Activated T-helper 2 cell treated with anti-CD3 and anti-CD28 coated beads, Interferon-gamma antibody, Interleukin-2, Interleukin-4, amounts not matched to agents 10 μg/mL and 5 μg/mL and 100 μg/mL, durations not matched to agents 14 hours and 24 hours and 36 hours (primary cell): ENCODE measurements at regions not wholly inside any gene's neighbourhood (a gene's known extent, or its start where the extent isn't known, plus 50 kb on each side); places are given as distances from the start of the nearest gene placed in this dataset.

Experiments
- DNase-seq: peaks from one replicate; pipeline ENCODE4 v3.0.0; 2021; ENCODE audit warnings: low spot score
- H3K27ac Mint-ChIP-seq: one replicate; pipeline ENCODE4 v1.8.0; 2021; ENCODE audit warnings: mixed read lengths
- H3K27me3 Mint-ChIP-seq: one replicate; pipeline ENCODE4 v1.8.0; 2021; ENCODE audit warnings: low read depth, mixed read lengths
- H3K36me3 Mint-ChIP-seq: one replicate; pipeline ENCODE4 v1.8.0; 2021; ENCODE audit warnings: low read depth, mixed read lengths
- H3K4me1 Mint-ChIP-seq: one replicate; pipeline ENCODE4 v1.8.0; 2021; ENCODE audit warnings: low read depth, mixed read lengths
- H3K4me3 Mint-ChIP-seq: one replicate; pipeline ENCODE4 v1.8.0; 2021; ENCODE audit warnings: low read depth, mild to moderate bottlenecking, moderate library complexity, mixed read lengths
- H3K9me3 Mint-ChIP-seq: one replicate; pipeline ENCODE4 v1.8.0; 2021; ENCODE audit warnings: mixed read lengths
- intact Hi-C: fragments of 100-400 bp; cut with micrococcal nuclease; formaldehyde crosslinking; loops from one replicate; pipeline ENCODE4 v1.15.1; 2023

- intact Hi-C loops = no loop called here
- Mint-ChIP-seq H3K27me3 (no peaks in the 10 kb centered on the region), H3K36me3 (no peaks in the 10 kb centered on the region), H3K9me3 (peaks cover 58% of the 10 kb centered on the region), H3K27ac (no peak overlapping the region), H3K4me1 (no peaks in the 10 kb centered on the region), H3K4me3 (no peak overlapping the region)
- no peak for DNase-seq
Measured at GRCh38 chr16:63069047-63069446, 1032.8 kb upstream of the CDH8 start.

DNA sequence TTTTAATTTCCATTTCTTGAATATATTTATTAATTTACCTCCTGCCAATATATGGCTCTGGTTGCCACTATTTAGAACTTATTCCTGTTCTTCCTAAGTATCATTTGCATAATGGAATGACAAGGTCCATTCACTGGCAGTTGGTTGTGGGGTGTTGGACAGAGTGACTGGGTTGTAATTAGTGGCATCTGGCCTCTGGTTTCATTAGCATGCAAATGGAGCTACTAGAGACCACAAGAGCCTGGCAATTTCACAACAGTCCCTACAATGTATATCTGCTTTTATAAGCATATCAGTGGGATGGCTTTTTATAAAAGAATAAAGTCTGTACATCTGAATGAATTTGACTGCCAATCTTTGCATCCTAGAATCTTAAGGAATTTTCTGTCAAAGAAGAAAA, 1030.9 kb upstream of the CDH8 start:
- no peak overlapping the region for H3K27ac Mint-ChIP-seq
- no peak overlapping the region for H3K4me3 Mint-ChIP-seq
- H3K27me3 Mint-ChIP-seq = no peaks in the 10 kb centered on the region
- DNase-seq = no peak
- intact Hi-C loops = no loop called here
- no peaks in the 10 kb centered on the region for H3K4me1 Mint-ChIP-seq
- no peaks in the 10 kb centered on the region for H3K36me3 Mint-ChIP-seq
- peaks cover 42% of the 10 kb centered on the region for H3K9me3 Mint-ChIP-seq

DNA sequence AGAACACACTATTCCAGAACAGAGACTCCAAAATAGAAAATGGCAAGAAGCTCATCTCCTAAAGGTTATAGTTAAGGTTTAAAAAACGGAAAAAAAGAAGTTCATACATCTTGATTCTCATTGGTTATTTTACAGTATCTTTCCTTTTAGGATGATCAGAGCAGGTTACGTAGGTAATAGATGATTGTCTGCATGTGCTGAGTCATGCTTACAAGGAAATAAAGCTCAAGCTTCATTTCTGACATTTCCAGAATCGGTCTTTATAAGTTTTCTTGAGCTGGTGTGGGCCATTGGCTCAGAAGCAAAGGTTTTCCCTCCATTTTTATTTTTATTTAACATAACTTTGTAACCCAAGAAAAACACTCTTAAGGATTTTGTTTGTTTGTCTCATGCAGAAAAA, 1030.3 kb upstream of the CDH8 start:
- no peaks in the 10 kb centered on the region for H3K4me1 Mint-ChIP-seq
- H3K9me3 Mint-ChIP-seq = peaks cover 36% of the 10 kb centered on the region
- H3K27me3 Mint-ChIP-seq = no peaks in the 10 kb centered on the region
- no peak for DNase-seq
- intact Hi-C loops = no loop called here
- H3K27ac Mint-ChIP-seq = no peak overlapping the region
- no peak overlapping the region for H3K4me3 Mint-ChIP-seq
- H3K36me3 Mint-ChIP-seq = no peaks in the 10 kb centered on the region

DNA sequence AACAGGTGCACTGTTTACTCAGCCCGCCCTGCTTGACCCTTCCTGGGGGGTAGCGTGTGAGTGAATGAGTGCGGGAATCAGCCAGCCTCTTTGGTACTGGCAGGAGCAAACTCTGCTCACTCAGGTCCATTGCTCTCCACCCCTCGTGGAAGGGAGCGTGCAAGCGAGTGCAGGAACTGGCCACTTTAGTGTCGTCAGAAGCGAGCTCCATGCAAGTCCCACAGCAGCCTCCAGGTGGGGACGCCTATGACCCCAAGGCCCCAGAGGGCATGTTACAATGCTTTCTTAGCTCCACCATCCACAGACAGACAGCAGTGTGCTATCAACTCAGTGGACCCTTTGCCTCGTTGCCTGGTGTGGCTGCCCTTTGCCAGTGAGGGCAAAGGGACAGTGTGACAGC, 1025.1 kb upstream of the CDH8 start:
- no peak overlapping the region for H3K4me3 Mint-ChIP-seq
- no peaks in the 10 kb centered on the region for H3K27me3 Mint-ChIP-seq
- H3K36me3 Mint-ChIP-seq = no peaks in the 10 kb centered on the region
- intact Hi-C loops = no loop called here
- DNase-seq = no peak
- peaks cover 34% of the 10 kb centered on the region for H3K9me3 Mint-ChIP-seq
- no peaks in the 10 kb centered on the region for H3K4me1 Mint-ChIP-seq
- no peak overlapping the region for H3K27ac Mint-ChIP-seq

DNA sequence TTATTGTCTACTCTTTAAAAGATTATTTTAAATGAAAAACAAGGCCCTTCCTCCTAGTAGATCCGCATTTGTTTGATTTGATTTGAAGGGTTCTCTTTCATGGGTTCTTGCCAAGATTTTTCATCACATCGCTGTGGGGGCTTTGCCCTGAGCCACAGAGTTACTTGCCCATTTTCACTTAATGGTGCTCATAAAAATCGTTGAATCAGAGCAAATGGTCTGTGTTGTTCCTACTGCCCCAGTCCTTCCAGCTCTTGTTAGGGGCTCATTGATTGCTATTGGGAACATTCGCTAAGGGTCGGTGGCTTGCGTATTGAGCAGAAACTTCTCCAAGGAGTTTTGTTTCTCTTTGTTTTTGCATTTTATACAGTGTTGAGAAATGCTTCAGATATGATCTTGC, 1023.4 kb upstream of the CDH8 start:
- intact Hi-C loops = no loop called here
- no peaks in the 10 kb centered on the region for H3K4me1 Mint-ChIP-seq
- H3K4me3 Mint-ChIP-seq = no peak overlapping the region
- H3K27me3 Mint-ChIP-seq = no peaks in the 10 kb centered on the region
- peaks cover 29% of the 10 kb centered on the region for H3K9me3 Mint-ChIP-seq
- DNase-seq = no peak
- no peak overlapping the region for H3K27ac Mint-ChIP-seq
- H3K36me3 Mint-ChIP-seq = no peaks in the 10 kb centered on the region

GRCh38 chr16:63057341-63057740, 1021.1 kb upstream of the CDH8 start:
- Mint-ChIP-seq H3K27ac (no peak overlapping the region), H3K9me3 (peaks cover 32% of the 10 kb centered on the region), H3K36me3 (no peaks in the 10 kb centered on the region), H3K4me3 (no peak overlapping the region), H3K27me3 (no peaks in the 10 kb centered on the region), H3K4me1 (no peaks in the 10 kb centered on the region)
- no peak for DNase-seq
- intact Hi-C loops = no loop called here

GRCh38 chr16:63050391-63050790, 1014.2 kb upstream of the CDH8 start:
- intact Hi-C loops = no loop called here
- peaks cover 51% of the 10 kb centered on the region for H3K9me3 Mint-ChIP-seq
- no peaks in the 10 kb centered on the region for H3K4me1 Mint-ChIP-seq
- no peaks in the 10 kb centered on the region for H3K36me3 Mint-ChIP-seq
- no peak overlapping the region for H3K4me3 Mint-ChIP-seq
- no peaks in the 10 kb centered on the region for H3K27me3 Mint-ChIP-seq
- DNase-seq = no peak
- no peak overlapping the region for H3K27ac Mint-ChIP-seq

GRCh38 chr16:63038397-63039106, 1002.3 kb upstream of the CDH8 start:
- Mint-ChIP-seq H3K27me3 (no peaks in the 10 kb centered on the region), H3K4me3 (no peak overlapping the region), H3K4me1 (no peaks in the 10 kb centered on the region), H3K36me3 (no peaks in the 10 kb centered on the region), H3K9me3 (peaks cover 58% of the 10 kb centered on the region), H3K27ac (no peak overlapping the region)
- no peak for DNase-seq
- intact Hi-C loops = no loop called here

DNA sequence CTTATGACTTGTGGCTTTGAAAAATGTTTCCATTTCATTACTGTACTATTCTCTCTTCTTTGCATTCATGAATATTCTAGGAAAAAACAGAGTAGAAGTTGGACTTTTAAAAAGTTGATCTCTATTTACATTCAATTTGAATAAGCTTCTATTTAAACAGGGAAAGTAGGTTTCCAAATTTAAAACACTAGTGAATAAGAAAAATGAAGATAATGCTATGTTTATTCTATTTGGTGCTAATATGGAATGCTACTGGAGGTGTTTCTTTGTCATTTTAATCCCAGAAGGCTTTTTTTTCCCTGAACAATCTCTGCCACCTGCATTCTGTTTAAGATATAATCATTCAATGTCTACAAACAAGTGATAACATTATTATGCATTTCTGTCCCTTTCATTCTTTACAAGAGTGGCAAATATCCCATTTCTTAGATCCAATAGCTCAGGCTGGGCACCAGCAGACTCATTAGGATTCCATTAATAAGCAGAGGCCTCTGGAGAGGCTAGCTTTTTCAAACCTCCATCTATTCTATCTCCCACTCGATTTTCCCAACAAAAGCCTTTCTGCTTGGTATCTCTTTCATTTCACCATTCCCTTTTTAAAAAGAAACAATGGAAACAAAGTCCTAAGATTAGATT, 1001.6 kb upstream of the CDH8 start:
- Mint-ChIP-seq H3K36me3 (no peaks in the 10 kb centered on the region), H3K4me3 (no peak overlapping the region), H3K9me3 (peaks cover 59% of the 10 kb centered on the region), H3K27ac (no peak overlapping the region), H3K27me3 (no peaks in the 10 kb centered on the region), H3K4me1 (no peaks in the 10 kb centered on the region)
- intact Hi-C loops = no loop called here
- no peak for DNase-seq

DNA sequence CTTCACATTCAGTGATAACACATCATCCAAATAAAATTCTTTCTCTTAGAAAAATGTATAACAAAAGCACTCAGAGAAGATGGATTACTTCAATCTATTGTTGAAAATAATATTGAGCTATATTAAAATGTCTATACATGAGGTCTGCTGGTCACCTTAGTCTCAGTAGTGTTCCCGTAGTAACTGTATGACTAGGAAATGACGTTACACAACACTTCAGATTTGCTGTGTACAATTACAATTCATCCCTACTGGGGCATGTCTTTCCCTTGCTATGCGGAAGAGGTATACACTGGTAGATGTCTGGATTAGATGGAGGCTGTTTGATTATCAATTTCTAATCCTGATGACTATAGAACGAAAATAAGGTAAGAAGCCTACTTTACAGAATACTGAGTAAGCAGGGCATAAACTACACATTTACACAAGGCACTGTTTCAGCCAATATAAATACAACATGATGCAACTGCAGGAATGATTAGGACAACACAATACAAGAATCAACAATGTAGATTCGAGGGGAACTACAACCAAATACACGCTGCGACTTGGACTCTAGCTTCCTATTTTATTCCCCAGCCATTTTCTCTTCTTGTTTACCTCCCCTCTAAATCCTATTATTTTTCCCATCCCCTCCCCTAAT, 982.5 kb upstream of the CDH8 start:
- no peak for DNase-seq
- Mint-ChIP-seq H3K36me3 (no peaks in the 10 kb centered on the region), H3K4me1 (no peaks in the 10 kb centered on the region), H3K9me3 (peaks cover 63% of the 10 kb centered on the region), H3K27me3 (no peaks in the 10 kb centered on the region), H3K27ac (no peak overlapping the region), H3K4me3 (no peak overlapping the region)
- intact Hi-C loops = no loop called here

DNA sequence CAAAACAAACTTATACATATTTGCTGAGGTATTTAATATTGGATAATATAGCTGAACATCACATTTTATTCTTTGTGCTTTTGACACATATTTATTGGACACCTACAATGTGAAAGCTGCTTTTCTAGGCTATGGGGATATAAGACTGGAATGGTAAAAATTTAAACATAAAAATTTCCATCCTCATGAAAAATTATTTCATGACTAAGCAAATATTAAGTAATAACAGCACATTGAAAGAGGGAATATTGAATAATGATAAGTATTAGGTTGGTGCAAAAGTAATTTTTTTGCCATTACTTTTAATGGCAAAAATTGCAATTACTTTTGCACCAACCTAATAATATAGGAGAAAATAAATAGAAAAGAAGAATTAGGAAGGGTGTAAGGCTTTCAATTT, 972.5 kb upstream of the CDH8 start:
- Mint-ChIP-seq H3K9me3 (peaks cover 56% of the 10 kb centered on the region), H3K36me3 (no peaks in the 10 kb centered on the region), H3K27ac (no peak overlapping the region), H3K27me3 (no peaks in the 10 kb centered on the region), H3K4me3 (no peak overlapping the region), H3K4me1 (no peaks in the 10 kb centered on the region)
- intact Hi-C loops = no loop called here
- no peak for DNase-seq

GRCh38 chr16:63005356-63005755, 969.1 kb upstream of the CDH8 start:
- Mint-ChIP-seq H3K4me3 (no peak overlapping the region), H3K36me3 (no peaks in the 10 kb centered on the region), H3K27me3 (no peaks in the 10 kb centered on the region), H3K4me1 (no peaks in the 10 kb centered on the region), H3K9me3 (peaks cover 43% of the 10 kb centered on the region), H3K27ac (no peak overlapping the region)
- DNase-seq = no peak
- intact Hi-C loops = no loop called here

DNA sequence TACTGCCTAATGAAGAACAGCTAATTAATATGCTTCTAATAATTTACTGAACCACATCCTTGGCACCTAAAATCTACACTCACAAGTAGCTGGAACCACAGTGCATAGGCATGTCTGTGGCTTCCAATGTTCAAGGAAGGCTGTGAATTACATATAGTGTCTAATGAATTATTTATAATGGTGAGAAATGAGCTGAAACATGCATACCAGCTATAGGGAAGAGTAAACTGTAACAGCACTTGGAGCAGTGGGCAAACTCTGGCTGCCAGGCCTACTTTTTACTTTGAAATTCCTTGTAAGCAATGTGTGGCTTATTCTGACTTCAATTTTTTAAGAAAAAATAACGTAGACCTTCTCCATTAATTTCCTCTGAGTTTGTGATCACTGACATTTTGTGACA, 953.2 kb upstream of the CDH8 start:
- H3K27me3 Mint-ChIP-seq = no peaks in the 10 kb centered on the region
- no peak for DNase-seq
- intact Hi-C loops = no loop called here
- no peak overlapping the region for H3K27ac Mint-ChIP-seq
- H3K4me3 Mint-ChIP-seq = no peak overlapping the region
- H3K4me1 Mint-ChIP-seq = no peaks in the 10 kb centered on the region
- H3K9me3 Mint-ChIP-seq = peaks cover 44% of the 10 kb centered on the region
- no peaks in the 10 kb centered on the region for H3K36me3 Mint-ChIP-seq
